ENCODE measurements at regions not wholly inside any gene's neighbourhood (a gene's known extent, or its start where the extent isn't known, plus 50 kb on each side); places are given as distances from the start of the nearest gene placed in this dataset.

DNA sequence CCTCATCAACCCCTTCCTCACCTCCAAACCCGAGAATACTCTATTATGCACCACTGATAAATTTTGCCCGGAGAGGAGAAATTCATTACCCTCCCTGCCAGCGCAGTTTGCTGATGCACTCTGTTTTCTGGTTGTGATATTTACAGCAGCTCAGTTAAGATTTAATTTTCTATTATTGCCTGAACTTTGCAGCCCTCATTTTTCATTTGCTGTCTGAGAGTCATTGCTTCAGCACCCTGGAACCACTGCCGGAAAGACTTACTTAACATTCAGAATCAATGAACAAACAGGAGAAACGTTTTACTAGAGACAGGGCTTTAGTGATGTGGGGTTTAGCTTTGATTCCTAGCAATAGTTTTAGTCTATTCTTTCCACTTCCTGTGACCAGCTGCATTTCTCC is 56.7 kb upstream of the MAMDC2 start:
- Histone ChIP-seq H3K27me3 (ENCODE audit: control insufficient read depth in 2 of 2, insufficient read depth in 2 of 2, low read length in 2 of 2) (no peaks in the 10 kb centered on the region), H3K9ac (ENCODE audit: insufficient read depth, low read length, poor library complexity, severe bottlenecking) (no peak overlapping the region), H3K79me2 (ENCODE audit: insufficient read depth, low read length) (no peaks in the 10 kb centered on the region), H3K4me1 (ENCODE audit: control insufficient read depth in 1 of 2, insufficient read depth in 2 of 2, low read length in 2 of 2) (no peaks in the 10 kb centered on the region), H3K9me3 (replicated peaks in 1 of 2; ENCODE audit: control insufficient read depth in 1 of 2, insufficient read depth in 1 of 2, low read length in 2 of 2) (no peaks in the 10 kb centered on the region), H2AFZ (ENCODE audit: insufficient read depth, low read depth, low read length, poor library complexity, severe bottlenecking) (no peak overlapping the region), H3K4me3 (replicated peaks in 1 of 3; ENCODE audit: low read depth in 2 of 3, low read length in 3 of 3) (no peak overlapping the region), H3K4me2 (replicated peaks; ENCODE audit: extremely low read depth, low read length, poor library complexity, severe bottlenecking) (no peak overlapping the region), H4K20me1 (ENCODE audit: insufficient read depth, low read length) (no peaks in the 10 kb centered on the region), H3K27ac (ENCODE audit: low read depth in 1 of 2, low read length in 2 of 2) (no peak overlapping the region), H3K36me3 (replicated peaks in 1 of 2; ENCODE audit: control insufficient read depth in 1 of 2, insufficient read depth in 2 of 2, low read length in 2 of 2) (no peaks in the 10 kb centered on the region)
- no peak overlapping the region for H3K4me3 Mint-ChIP-seq
- no peak overlapping the region for H3K27ac Mint-ChIP-seq
- peaks cover 0 to 2% (median under 1%) of the 10 kb centered on the region in 3 donors for H3K27me3 Mint-ChIP-seq (ENCODE audit: low read depth in 3 of 3)
- H3K9me3 Mint-ChIP-seq = no peaks in the 10 kb centered on the region
- WGBS (ENCODE audit: insufficient coverage) = 88% methylated on average over 1 of the region's 5 CpGs
- no peaks in the 10 kb centered on the region for H3K36me3 Mint-ChIP-seq
- intact Hi-C loops (cut with micrococcal nuclease) = no loop called here
- H3K4me1 Mint-ChIP-seq = no peaks in the 10 kb centered on the region
- TF ChIP-seq, protein P1, sequence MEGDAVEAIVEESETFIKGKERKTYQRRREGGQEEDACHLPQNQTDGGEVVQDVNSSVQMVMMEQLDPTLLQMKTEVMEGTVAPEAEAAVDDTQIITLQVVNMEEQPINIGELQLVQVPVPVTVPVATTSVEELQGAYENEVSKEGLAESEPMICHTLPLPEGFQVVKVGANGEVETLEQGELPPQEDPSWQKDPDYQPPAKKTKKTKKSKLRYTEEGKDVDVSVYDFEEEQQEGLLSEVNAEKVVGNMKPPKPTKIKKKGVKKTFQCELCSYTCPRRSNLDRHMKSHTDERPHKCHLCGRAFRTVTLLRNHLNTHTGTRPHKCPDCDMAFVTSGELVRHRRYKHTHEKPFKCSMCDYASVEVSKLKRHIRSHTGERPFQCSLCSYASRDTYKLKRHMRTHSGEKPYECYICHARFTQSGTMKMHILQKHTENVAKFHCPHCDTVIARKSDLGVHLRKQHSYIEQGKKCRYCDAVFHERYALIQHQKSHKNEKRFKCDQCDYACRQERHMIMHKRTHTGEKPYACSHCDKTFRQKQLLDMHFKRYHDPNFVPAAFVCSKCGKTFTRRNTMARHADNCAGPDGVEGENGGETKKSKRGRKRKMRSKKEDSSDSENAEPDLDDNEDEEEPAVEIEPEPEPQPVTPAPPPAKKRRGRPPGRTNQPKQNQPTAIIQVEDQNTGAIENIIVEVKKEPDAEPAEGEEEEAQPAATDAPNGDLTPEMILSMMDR (IDR thresholded peaks at IDR 0.05) = no peak
- DNase-seq = no peak

DNA sequence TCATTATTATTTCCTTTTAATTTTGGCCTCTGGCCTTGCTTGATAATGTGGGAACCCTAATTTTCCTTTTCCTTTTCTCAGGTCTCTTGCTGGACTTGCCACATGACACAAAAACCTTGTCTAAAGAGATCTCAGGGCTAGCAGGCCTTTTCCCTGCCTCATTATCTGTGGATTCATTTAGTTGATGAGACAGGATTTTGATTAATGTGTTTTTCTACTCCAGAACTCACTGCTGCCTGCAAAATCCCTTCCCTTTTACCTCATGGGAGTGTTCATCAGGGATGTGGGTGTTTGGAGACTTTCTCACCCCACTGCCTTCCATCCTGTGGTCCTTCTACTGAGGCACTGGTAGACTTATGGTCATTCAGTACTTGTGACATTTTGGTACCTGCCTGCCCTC is 56.2 kb upstream of the MAMDC2 start:
- no peaks in the 10 kb centered on the region for H3K4me1 ChIP-seq (ENCODE audit: control insufficient read depth in 1 of 2, insufficient read depth in 2 of 2, low read length in 2 of 2)
- no peaks in the 10 kb centered on the region for H4K20me1 ChIP-seq (ENCODE audit: insufficient read depth, low read length)
- no peak overlapping the region for H2AFZ ChIP-seq (ENCODE audit: insufficient read depth, low read depth, low read length, poor library complexity, severe bottlenecking)
- Mint-ChIP-seq H3K9me3 (no peaks in the 10 kb centered on the region), H3K27ac (no peak overlapping the region), H3K36me3 (no peaks in the 10 kb centered on the region), H3K4me1 (no peaks in the 10 kb centered on the region), H3K4me3 (no peak overlapping the region), H3K27me3 (ENCODE audit: low read depth in 3 of 3) (peaks cover 0 to 2% (median 2%) of the 10 kb centered on the region in 3 donors)
- no peak overlapping the region for H3K9ac ChIP-seq (ENCODE audit: insufficient read depth, low read length, poor library complexity, severe bottlenecking)
- H3K79me2 ChIP-seq (ENCODE audit: insufficient read depth, low read length) = no peaks in the 10 kb centered on the region
- no peaks in the 10 kb centered on the region for H3K36me3 ChIP-seq (replicated peaks in 1 of 2; ENCODE audit: control insufficient read depth in 1 of 2, insufficient read depth in 2 of 2, low read length in 2 of 2)
- H3K4me2 ChIP-seq (replicated peaks; ENCODE audit: extremely low read depth, low read length, poor library complexity, severe bottlenecking) = no peak overlapping the region
- no peak for DNase-seq
- no peak overlapping the region for H3K4me3 ChIP-seq (replicated peaks in 1 of 3; ENCODE audit: low read depth in 2 of 3, low read length in 3 of 3)
- no peaks in the 10 kb centered on the region for H3K9me3 ChIP-seq (replicated peaks in 1 of 2; ENCODE audit: control insufficient read depth in 1 of 2, insufficient read depth in 1 of 2, low read length in 2 of 2)
- H3K27me3 ChIP-seq (ENCODE audit: control insufficient read depth in 2 of 2, insufficient read depth in 2 of 2, low read length in 2 of 2) = no peaks in the 10 kb centered on the region
- TF ChIP-seq, protein P1 (IDR thresholded peaks at IDR 0.05) = no peak
- H3K27ac ChIP-seq (ENCODE audit: low read depth in 1 of 2, low read length in 2 of 2) = no peak overlapping the region
- intact Hi-C loops (cut with micrococcal nuclease) = no loop called here

Data from CD14-positive monocyte (primary cell).